Coronary artery (tissue), 2 donors: ENCODE measurements at regions not wholly inside any gene's neighbourhood (a gene's known extent, or its start where the extent isn't known, plus 50 kb on each side); places are given as distances from the start of the nearest gene placed in this dataset.
"Not testable (repeated sequence)": the region's sequence is repeated elsewhere in the genome, so short reads cannot be mapped to it uniquely, and the experiment has no call there.

Experiments used
- DNase-seq: peaks from one replicate; pipeline ENCODE4 v3.0.0-alpha.2; 2017; ENCODE audit warnings: low spot score
- H3K27ac ChIP-seq, 2 donors: fragments of 200-600 bp; sonication (generic); one replicate each; pipeline ENCODE4 v1.5.1; 2016 to 2019
- H3K4me3 ChIP-seq: fragments of 200-600 bp; sonication (generic); 2 replicates; pipeline ENCODE4 v1.5.1; 2016; ENCODE audit warnings: mild to moderate bottlenecking, moderate library complexity
- CTCF ChIP-seq: fragments of 200-600 bp; sonication (generic); IDR thresholded peaks from one replicate; pipeline ENCODE4 v1.5.1; 2019; ENCODE audit warnings: antibody characterized with exemption

- no peak overlapping the region for H3K4me3 ChIP-seq
- no peak overlapping the region for H3K27ac ChIP-seq
- TF ChIP-seq CTCF = no peak
- peak; percentile 45 for DNase-seq
These were observed 58.3 kb upstream of the ADAMTS2 start for GRCh38 chr5:179403426-179404147.

- DNase-seq = peak; percentile 22
- not testable (repeated sequence) for H3K4me3 ChIP-seq, H3K27ac ChIP-seq
These were observed 55.2 kb upstream of the ADAMTS2 start for GRCh38 chr5:179400435-179400834.

GRCh38 chr5:179400020-179400419, 54.8 kb upstream of the ADAMTS2 start:
- Histone ChIP-seq H3K4me3 (no peak overlapping the region), H3K27ac (no peak overlapping the region)
- TF ChIP-seq CTCF = no peak
- DNase-seq = peak; percentile 4

- DNase-seq, H3K27ac ChIP-seq, H3K4me3 ChIP-seq: not testable (repeated sequence)
These were observed 54.1 kb upstream of the ADAMTS2 start for GRCh38 chr5:179399327-179399726.

- H3K27ac ChIP-seq = no peak overlapping the region
- TF ChIP-seq CTCF = no peak
- no peak for DNase-seq
- H3K4me3 ChIP-seq = no peak overlapping the region
These were observed 52.3 kb upstream of the ADAMTS2 start for GRCh38 chr5:179397516-179397915.
